A549 (cell line): ENCODE measurements at regions not wholly inside any gene's neighbourhood (a gene's known extent, or its start where the extent isn't known, plus 50 kb on each side); places are given as distances from the start of the nearest gene placed in this dataset.

Source experiments
- CEBPB ChIP-seq, 2 experiments: fragments of >200 bp in 1 of 2; sonication (Bioruptor Twin) in 1 of 2; formaldehyde crosslinking in 1 of 2; IDR thresholded peaks; 2 replicates each; pipeline ENCODE4 v1.6.1; 2012 to 2016
- EP300 ChIP-seq, 2 experiments: fragments of >200 bp; sonication (Bioruptor Twin); formaldehyde crosslinking; IDR thresholded peaks; 2 replicates in 1 of 2; 3 replicates in 1 of 2; pipeline ENCODE4 v1.6.1; 2016 to 2017
- MAZ ChIP-seq: fragments of 150-350 bp; IDR thresholded peaks from 2 replicates; pipeline ENCODE4 v1.6.1; 2014; ENCODE audit warnings: antibody characterized with exemption, low read depth, low read length, borderline replicate concordance
- MYC ChIP-seq: IDR thresholded peaks from 2 replicates; pipeline ENCODE4 v1.6.1; 2012; ENCODE audit warnings: mild to moderate bottlenecking, inconsistent platforms, low read length, improper control_type of control experiment, borderline replicate concordance
- POLR2A ChIP-seq: IDR thresholded peaks from 2 replicates; pipeline ENCODE4 v1.6.1; 2012; ENCODE audit warnings: mild to moderate bottlenecking, low read length
- RAD21 ChIP-seq, 2 experiments: fragments of >200 bp in 1 of 2; sonication (Bioruptor Twin) in 1 of 2; formaldehyde crosslinking in 1 of 2; IDR thresholded peaks in 1 of 2; conservative IDR thresholded peaks in 1 of 2; 2 replicates in 1 of 2; 3 replicates in 1 of 2; pipeline ENCODE4 v1.6.1; 2012 to 2018; ENCODE audit warnings: inconsistent platforms in 1 of 2
- TF ChIP-seq, protein P1 (sequence below): fragments of 150-350 bp; IDR thresholded peaks from 2 replicates; pipeline ENCODE4 v1.6.1; 2014; ENCODE audit warnings: low read depth, mild to moderate bottlenecking, low read length
- TF ChIP-seq, protein P2 (sequence below): fragments of >200 bp; sonication (Bioruptor Twin); formaldehyde crosslinking; IDR thresholded peaks from 3 replicates; pipeline ENCODE4 v1.5.1; 2016

DNA sequence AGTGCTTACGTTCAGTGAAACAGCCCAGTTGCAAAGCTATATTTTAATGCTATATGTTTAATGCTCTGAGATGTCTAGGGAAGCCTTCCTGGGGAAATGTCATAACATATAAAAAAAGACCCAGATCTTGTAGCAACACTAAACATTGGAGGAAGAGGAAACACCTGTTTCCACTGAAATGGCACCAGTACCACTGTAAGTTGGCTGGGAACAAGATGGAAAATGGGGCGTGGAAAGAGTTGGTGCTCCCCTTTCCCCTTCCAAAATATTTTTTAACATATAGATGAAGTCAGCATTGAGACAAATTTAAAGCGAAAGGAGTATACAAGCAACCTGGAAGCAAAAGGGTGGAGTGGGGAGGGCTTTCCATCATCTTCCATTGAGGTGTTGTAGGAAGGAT lies 289.9 kb upstream of the COL8A1 start:
- TF ChIP-seq EP300 (IDR thresholded peaks at IDR 0.05) (no peak), POLR2A (no peak), MAZ (no peak), RAD21 (conservative IDR thresholded peaks at IDR 0.05 in 1 of 2, IDR thresholded peaks at IDR 0.05 in 1 of 2) (no peak), MYC (no peak), CEBPB (IDR thresholded peaks at IDR 0.05) (no peak)
- TF ChIP-seq, protein P1, sequence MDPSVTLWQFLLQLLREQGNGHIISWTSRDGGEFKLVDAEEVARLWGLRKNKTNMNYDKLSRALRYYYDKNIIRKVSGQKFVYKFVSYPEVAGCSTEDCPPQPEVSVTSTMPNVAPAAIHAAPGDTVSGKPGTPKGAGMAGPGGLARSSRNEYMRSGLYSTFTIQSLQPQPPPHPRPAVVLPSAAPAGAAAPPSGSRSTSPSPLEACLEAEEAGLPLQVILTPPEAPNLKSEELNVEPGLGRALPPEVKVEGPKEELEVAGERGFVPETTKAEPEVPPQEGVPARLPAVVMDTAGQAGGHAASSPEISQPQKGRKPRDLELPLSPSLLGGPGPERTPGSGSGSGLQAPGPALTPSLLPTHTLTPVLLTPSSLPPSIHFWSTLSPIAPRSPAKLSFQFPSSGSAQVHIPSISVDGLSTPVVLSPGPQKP, result no peak
- TF ChIP-seq, protein P2, sequence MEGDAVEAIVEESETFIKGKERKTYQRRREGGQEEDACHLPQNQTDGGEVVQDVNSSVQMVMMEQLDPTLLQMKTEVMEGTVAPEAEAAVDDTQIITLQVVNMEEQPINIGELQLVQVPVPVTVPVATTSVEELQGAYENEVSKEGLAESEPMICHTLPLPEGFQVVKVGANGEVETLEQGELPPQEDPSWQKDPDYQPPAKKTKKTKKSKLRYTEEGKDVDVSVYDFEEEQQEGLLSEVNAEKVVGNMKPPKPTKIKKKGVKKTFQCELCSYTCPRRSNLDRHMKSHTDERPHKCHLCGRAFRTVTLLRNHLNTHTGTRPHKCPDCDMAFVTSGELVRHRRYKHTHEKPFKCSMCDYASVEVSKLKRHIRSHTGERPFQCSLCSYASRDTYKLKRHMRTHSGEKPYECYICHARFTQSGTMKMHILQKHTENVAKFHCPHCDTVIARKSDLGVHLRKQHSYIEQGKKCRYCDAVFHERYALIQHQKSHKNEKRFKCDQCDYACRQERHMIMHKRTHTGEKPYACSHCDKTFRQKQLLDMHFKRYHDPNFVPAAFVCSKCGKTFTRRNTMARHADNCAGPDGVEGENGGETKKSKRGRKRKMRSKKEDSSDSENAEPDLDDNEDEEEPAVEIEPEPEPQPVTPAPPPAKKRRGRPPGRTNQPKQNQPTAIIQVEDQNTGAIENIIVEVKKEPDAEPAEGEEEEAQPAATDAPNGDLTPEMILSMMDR, result no peak
